Gastrocnemius medialis (tissue), 4 donors: ENCODE measurements at regions not wholly inside any gene's neighbourhood (a gene's known extent, or its start where the extent isn't known, plus 50 kb on each side); places are given as distances from the start of the nearest gene placed in this dataset.

Experiments
- ATAC-seq, 2 donors: fragments of 150-250 bp; one replicate each; pipeline ENCODE4 v1.9.1; 2016
- DNase-seq, 2 donors: peaks; one replicate each; pipeline ENCODE4 v3.0.0-alpha.2; 2019
- H3K27ac ChIP-seq, 4 donors: fragments of 200-600 bp; sonication (generic); 1 replicate in 1 of 4; 2 replicates in 3 of 4; pipeline ENCODE4 v1.5.1; 2016 to 2018; ENCODE audit warnings: mild to moderate bottlenecking in 2 of 4, moderate library complexity in 1 of 4
- H3K27me3 ChIP-seq, 3 donors: fragments of 200-600 bp; sonication (generic) in 2 of 3; 1 replicate in 1 of 3; 2 replicates in 2 of 3; pipeline versions ENCODE4 v1.5.1 to v1.6.0; 2016 to 2019; ENCODE audit warnings: mild to moderate bottlenecking in 1 of 3, moderate library complexity in 1 of 3
- H3K36me3 ChIP-seq, 2 donors: fragments of 200-600 bp; sonication (generic) in 1 of 2; one replicate each; pipeline ENCODE4 v1.5.1; 2017 to 2018
- H3K4me1 ChIP-seq, 2 donors: fragments of 200-600 bp; sonication (generic) in 1 of 2; one replicate each; pipeline ENCODE4 v1.5.1; 2016 to 2017; ENCODE audit warnings: mild to moderate bottlenecking in 2 of 2
- H3K4me3 ChIP-seq, 4 donors: fragments of 200-600 bp; sonication (generic) in 3 of 4; 1 replicate in 1 of 4; 2 replicates in 3 of 4; pipeline ENCODE4 v1.5.1; 2016 to 2019; ENCODE audit warnings: mild to moderate bottlenecking in 2 of 4
- H3K9me3 ChIP-seq, 3 donors: fragments of 200-600 bp; sonication (generic) in 2 of 3; 1 replicate in 1 of 3; 2 replicates in 2 of 3; pipeline ENCODE4 v1.5.1; 2016 to 2019
- CTCF ChIP-seq, 5 experiments: fragments of 450-650 bp in 3 of 5; fragments of 200-600 bp in 2 of 5; sonication (generic) in 2 of 5; IDR thresholded peaks in 4 of 5; conservative IDR thresholded peaks in 1 of 5; 1 replicate in 4 of 5; 2 replicates in 1 of 5; pipeline ENCODE4 v1.5.1; 2016 to 2019; ENCODE audit warnings: antibody characterized with exemption in 5 of 5, mild to moderate bottlenecking in 3 of 5, moderate library complexity in 3 of 5
- POLR2A ChIP-seq, 2 donors: fragments of 450-650 bp; IDR thresholded peaks; one replicate each; pipeline ENCODE4 v1.6.1; 2017; ENCODE audit warnings: antibody characterized with exemption in 2 of 2, mild to moderate bottlenecking in 2 of 2, moderate library complexity in 2 of 2
- in situ Hi-C, 4 donors: fragments of 200-750 bp; cut with MboI; loops; one replicate each; pipeline versions ENCODE4 v1.15.0 to v1.8.0; 2017; ENCODE audit warnings: low sequenced_read_pairs in 4 of 4
- intact Hi-C: fragments of 100-400 bp; cut with DNase I; formaldehyde crosslinking; loops from one replicate; pipeline ENCODE4 v1.15.1; 2023; ENCODE audit warnings: low total_unique reads

DNA sequence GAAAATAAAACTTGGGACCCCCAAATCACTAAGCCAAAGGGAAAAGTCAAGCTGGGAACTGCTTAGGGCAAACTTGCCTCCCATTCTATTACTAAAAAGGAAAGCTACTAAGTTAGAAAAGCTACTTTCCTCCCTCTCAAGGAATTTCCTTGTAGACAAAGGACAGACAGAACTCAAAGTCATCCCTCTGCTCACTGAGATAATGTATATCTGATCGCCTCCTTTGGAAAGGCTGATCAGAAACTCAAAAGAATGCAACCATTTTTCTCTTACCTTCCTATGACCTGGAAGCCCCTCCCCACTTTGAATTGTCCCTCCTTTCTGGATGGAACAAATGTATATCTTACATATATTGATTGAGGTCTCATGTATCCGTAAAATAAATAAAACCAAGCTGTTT is 190.5 kb upstream of the DCN start:
- DNase-seq = no peak
- H3K4me1 ChIP-seq = no peaks in the 10 kb centered on the region
- TF ChIP-seq CTCF (IDR thresholded peaks at IDR 0.05 in 4 of 5, conservative IDR thresholded peaks at IDR 0.05 in 1 of 5) (no peak), POLR2A (IDR thresholded peaks at IDR 0.05) (no peak)
- H3K27me3 ChIP-seq = no peaks in the 10 kb centered on the region
- intact Hi-C loops (no loop called here), in situ Hi-C loops (no loop called here)
- ATAC-seq = no peak
- no peaks in the 10 kb centered on the region for H3K36me3 ChIP-seq
- no peaks in the 10 kb centered on the region for H3K9me3 ChIP-seq
- H3K4me3 ChIP-seq = no peak overlapping the region
- H3K27ac ChIP-seq = no peak overlapping the region

- ATAC-seq (no peak), DNase-seq (no peak)
- no peak overlapping the region for H3K27ac ChIP-seq
- intact Hi-C loops (no loop called here), in situ Hi-C loops (no loop called here)
- TF ChIP-seq POLR2A (IDR thresholded peaks at IDR 0.05) = no peak
- TF ChIP-seq CTCF (IDR thresholded peaks at IDR 0.05 in 4 of 5, conservative IDR thresholded peaks at IDR 0.05 in 1 of 5) = no peak
- no peaks in the 10 kb centered on the region for H3K9me3 ChIP-seq
- no peaks in the 10 kb centered on the region for H3K36me3 ChIP-seq
- no peak overlapping the region for H3K4me3 ChIP-seq
- H3K27me3 ChIP-seq = no peaks in the 10 kb centered on the region
- no peaks in the 10 kb centered on the region for H3K4me1 ChIP-seq
These were observed 187.7 kb upstream of the DCN start for GRCh38 chr12:91370086-91370868.

DNA sequence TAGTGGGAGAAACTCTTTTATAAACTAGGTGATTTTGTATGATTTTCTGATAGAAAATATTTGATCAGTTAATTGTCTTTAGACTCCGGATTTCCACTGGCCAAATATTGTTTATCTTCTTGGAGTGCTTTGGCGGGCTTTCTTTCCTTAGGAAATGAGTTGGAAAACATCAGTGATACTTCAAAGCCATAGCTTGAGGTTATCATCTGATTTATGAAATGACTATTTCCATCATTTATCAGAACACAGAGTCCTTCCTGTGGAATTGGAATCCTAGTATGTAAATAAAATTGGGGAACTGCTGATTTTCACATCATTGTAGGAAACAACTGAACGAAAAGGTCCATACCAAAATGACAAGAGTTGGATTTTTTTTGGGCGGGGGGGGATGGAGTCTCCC is 186.0 kb upstream of the DCN start:
- Histone ChIP-seq H3K36me3 (no peaks in the 10 kb centered on the region), H3K27me3 (no peaks in the 10 kb centered on the region), H3K27ac (no peak overlapping the region), H3K4me3 (no peak overlapping the region), H3K4me1 (no peaks in the 10 kb centered on the region), H3K9me3 (no peaks in the 10 kb centered on the region)
- no peak for DNase-seq
- in situ Hi-C loops = loop anchor here in 1 of 4 donors (10.0 kb wide), 1 partner anchor 1276 kb away; no protein-coding TSS in a partner anchor
- no peak for ATAC-seq
- TF ChIP-seq CTCF (IDR thresholded peaks at IDR 0.05 in 4 of 5, conservative IDR thresholded peaks at IDR 0.05 in 1 of 5) (no peak), POLR2A (IDR thresholded peaks at IDR 0.05) (no peak)
- intact Hi-C loops = no loop called here

DNA sequence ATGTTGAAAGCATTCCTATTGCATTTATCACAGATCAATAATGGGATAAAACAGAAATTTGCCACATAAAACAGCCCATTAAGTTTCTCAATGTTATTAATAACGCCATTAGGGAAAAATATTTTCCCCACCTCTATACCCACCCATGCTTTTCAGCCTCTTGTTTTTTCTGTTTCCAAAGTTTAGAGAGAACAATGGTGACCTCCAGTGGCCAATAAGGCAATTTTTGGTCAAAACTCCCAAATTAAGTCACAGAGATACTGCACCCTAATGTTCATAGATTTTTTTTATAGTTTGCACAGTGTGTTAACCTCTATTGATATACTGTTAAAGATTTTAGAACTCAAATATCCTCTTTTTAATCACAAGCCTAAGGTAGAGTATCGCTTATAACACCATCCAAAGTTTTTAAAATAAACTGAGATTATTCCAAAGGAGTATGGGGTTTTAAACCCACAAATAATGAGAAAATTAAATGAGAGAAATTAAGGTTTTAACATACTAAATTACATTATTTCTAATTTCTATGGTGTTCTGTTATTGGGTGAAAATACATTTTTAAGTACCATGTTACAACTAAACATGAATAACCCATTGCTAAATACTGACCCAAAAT is 184.7 kb upstream of the DCN start:
- Histone ChIP-seq H3K36me3 (no peaks in the 10 kb centered on the region), H3K4me1 (no peaks in the 10 kb centered on the region), H3K9me3 (no peaks in the 10 kb centered on the region), H3K27me3 (no peaks in the 10 kb centered on the region), H3K4me3 (no peak overlapping the region), H3K27ac (no peak overlapping the region)
- intact Hi-C loops (no loop called here), in situ Hi-C loops (loop anchor here in 1 of 4 donors (10.0 kb wide), 1 partner anchor 1277 kb away; no protein-coding TSS in a partner anchor)
- no peak for ATAC-seq
- TF ChIP-seq CTCF (IDR thresholded peaks at IDR 0.05 in 4 of 5, conservative IDR thresholded peaks at IDR 0.05 in 1 of 5) (no peak), POLR2A (IDR thresholded peaks at IDR 0.05) (no peak)
- DNase-seq = no peak
